ENCODE measurements at regions not wholly inside any gene's neighbourhood (a gene's known extent, or its start where the extent isn't known, plus 50 kb on each side); places are given as distances from the start of the nearest gene placed in this dataset.

DNA sequence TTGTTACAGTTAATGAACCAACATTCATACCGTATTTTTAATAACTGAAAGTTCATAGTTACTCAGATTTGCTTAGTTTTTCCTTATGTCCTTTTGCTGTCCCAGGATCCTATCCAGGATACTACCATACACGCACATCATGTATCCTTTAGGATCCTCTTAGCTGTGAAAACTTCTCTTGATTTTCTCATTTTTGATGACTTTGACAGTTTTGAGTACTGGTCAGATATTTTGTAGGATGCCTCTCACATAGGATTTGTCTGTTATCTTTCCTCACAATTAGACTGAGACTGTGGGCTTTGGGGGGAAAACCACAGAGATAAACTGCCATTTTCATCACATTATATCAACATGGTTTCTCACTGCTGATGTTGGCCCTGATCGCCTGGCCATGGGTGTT lies 491.3 kb upstream of the TRPC7 start:
- H3K4me3 ChIP-seq (ENCODE audit: low read depth, low read length, poor library complexity, severe bottlenecking): no peak overlapping the region
- no peaks in the 10 kb centered on the region for H3K9me3 ChIP-seq (ENCODE audit: low read depth, low read length, poor library complexity, severe bottlenecking)
- H3K27me3 ChIP-seq (replicated peaks; ENCODE audit: insufficient read depth, low read depth, low read length, poor library complexity): peaks cover 52% of the 10 kb centered on the region
- H3K4me1 ChIP-seq (ENCODE audit: insufficient read depth, low read length, poor library complexity, severe bottlenecking): no peaks in the 10 kb centered on the region
- H3K27ac ChIP-seq (ENCODE audit: low read depth, low read length, poor library complexity, severe bottlenecking): no peak overlapping the region
- no peaks in the 10 kb centered on the region for H3K36me3 ChIP-seq (ENCODE audit: insufficient read depth, low read length, poor library complexity, severe bottlenecking)
- no TSS peak for BruUV-seq (replicated peaks)
- POLR2A ChIA-PET (ENCODE audit: low non-redundant PET): no interaction called here
- TF ChIP-seq EZH2 (IDR thresholded peaks at IDR 0.05; ENCODE audit: borderline replicate concordance, low read depth, low read length, poor library complexity, severe bottlenecking): no peak
- TF ChIP-seq, protein P1, sequence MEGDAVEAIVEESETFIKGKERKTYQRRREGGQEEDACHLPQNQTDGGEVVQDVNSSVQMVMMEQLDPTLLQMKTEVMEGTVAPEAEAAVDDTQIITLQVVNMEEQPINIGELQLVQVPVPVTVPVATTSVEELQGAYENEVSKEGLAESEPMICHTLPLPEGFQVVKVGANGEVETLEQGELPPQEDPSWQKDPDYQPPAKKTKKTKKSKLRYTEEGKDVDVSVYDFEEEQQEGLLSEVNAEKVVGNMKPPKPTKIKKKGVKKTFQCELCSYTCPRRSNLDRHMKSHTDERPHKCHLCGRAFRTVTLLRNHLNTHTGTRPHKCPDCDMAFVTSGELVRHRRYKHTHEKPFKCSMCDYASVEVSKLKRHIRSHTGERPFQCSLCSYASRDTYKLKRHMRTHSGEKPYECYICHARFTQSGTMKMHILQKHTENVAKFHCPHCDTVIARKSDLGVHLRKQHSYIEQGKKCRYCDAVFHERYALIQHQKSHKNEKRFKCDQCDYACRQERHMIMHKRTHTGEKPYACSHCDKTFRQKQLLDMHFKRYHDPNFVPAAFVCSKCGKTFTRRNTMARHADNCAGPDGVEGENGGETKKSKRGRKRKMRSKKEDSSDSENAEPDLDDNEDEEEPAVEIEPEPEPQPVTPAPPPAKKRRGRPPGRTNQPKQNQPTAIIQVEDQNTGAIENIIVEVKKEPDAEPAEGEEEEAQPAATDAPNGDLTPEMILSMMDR (conservative IDR thresholded peaks at IDR 0.05; ENCODE audit: low read depth, low read length): no peak
- CTCF ChIA-PET: no interaction called here
- DNase-seq (ENCODE audit: low spot score): no peak
- intact Hi-C loops (cut with micrococcal nuclease; ENCODE audit: unreplicated experiment): no loop called here

DNA sequence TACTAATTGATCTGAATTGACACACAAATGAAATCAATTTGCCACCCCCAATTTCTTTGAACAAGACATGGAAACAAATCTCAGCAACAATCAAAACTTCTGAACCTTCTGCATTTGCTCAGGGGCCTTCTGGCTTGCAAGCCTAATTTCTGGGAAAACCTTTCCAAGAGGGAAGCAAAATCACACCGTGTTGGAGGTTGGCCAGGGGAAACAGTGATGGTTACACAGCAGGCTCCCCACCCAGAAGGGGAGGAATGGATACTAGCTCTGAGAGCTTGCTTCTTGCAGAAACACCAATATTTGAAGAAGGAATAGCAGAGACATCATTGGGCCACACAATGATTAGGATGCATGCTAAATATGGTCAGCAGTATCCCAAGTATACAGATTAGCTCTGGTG lies 488.6 kb upstream of the TRPC7 start:
- no peak overlapping the region for H3K27ac ChIP-seq (ENCODE audit: low read depth, low read length, poor library complexity, severe bottlenecking)
- H3K4me3 ChIP-seq (ENCODE audit: low read depth, low read length, poor library complexity, severe bottlenecking): no peak overlapping the region
- no peak for DNase-seq (ENCODE audit: low spot score)
- H3K4me1 ChIP-seq (ENCODE audit: insufficient read depth, low read length, poor library complexity, severe bottlenecking): no peaks in the 10 kb centered on the region
- no TSS peak for BruUV-seq (replicated peaks)
- TF ChIP-seq, protein P1 (conservative IDR thresholded peaks at IDR 0.05; ENCODE audit: low read depth, low read length): no peak
- no peak for TF ChIP-seq EZH2 (IDR thresholded peaks at IDR 0.05; ENCODE audit: borderline replicate concordance, low read depth, low read length, poor library complexity, severe bottlenecking)
- POLR2A ChIA-PET (ENCODE audit: low non-redundant PET): no interaction called here
- no peaks in the 10 kb centered on the region for H3K36me3 ChIP-seq (ENCODE audit: insufficient read depth, low read length, poor library complexity, severe bottlenecking)
- CTCF ChIA-PET: no interaction called here
- H3K27me3 ChIP-seq (replicated peaks; ENCODE audit: insufficient read depth, low read depth, low read length, poor library complexity): peaks cover 37% of the 10 kb centered on the region
- no peaks in the 10 kb centered on the region for H3K9me3 ChIP-seq (ENCODE audit: low read depth, low read length, poor library complexity, severe bottlenecking)
- intact Hi-C loops (cut with micrococcal nuclease; ENCODE audit: unreplicated experiment): no loop called here

DNA sequence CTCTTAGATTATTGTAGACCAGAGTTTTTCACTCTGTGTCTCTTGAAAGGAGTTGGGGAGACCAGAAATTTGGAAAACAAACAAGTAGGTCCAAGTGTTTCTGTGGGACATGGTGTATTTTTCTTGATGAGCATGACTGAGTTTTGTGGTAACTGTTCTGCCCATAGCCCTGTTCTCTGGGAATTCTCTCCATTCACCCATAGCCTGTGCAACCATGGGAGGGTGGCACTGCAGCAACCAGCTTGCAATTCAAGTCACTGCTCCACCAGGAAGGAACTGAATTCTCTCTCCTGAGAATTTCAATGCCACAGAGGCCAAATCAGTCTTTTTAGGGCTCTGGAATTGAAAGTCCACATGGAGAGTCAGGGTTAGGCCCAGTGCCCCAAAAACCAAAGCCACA lies 475.3 kb upstream of the TRPC7 start:
- no peak for DNase-seq (ENCODE audit: low spot score)
- Histone ChIP-seq H3K27me3 (replicated peaks; ENCODE audit: insufficient read depth, low read depth, low read length, poor library complexity) (peaks cover 60% of the 10 kb centered on the region), H3K27ac (ENCODE audit: low read depth, low read length, poor library complexity, severe bottlenecking) (no peak overlapping the region), H3K4me3 (ENCODE audit: low read depth, low read length, poor library complexity, severe bottlenecking) (no peak overlapping the region), H3K36me3 (ENCODE audit: insufficient read depth, low read length, poor library complexity, severe bottlenecking) (no peaks in the 10 kb centered on the region), H3K9me3 (ENCODE audit: low read depth, low read length, poor library complexity, severe bottlenecking) (no peaks in the 10 kb centered on the region), H3K4me1 (ENCODE audit: insufficient read depth, low read length, poor library complexity, severe bottlenecking) (no peaks in the 10 kb centered on the region)
- no peak for TF ChIP-seq EZH2 (IDR thresholded peaks at IDR 0.05; ENCODE audit: borderline replicate concordance, low read depth, low read length, poor library complexity, severe bottlenecking)
- TF ChIP-seq, protein P1 (conservative IDR thresholded peaks at IDR 0.05; ENCODE audit: low read depth, low read length): no peak
- intact Hi-C loops (cut with micrococcal nuclease; ENCODE audit: unreplicated experiment): no loop called here
- ChIA-PET CTCF (no interaction called here), POLR2A (ENCODE audit: low non-redundant PET) (no interaction called here)
- BruUV-seq (replicated peaks): no TSS peak

Data from A673 (cell line).